ENCODE measurements at regions not wholly inside any gene's neighbourhood (a gene's known extent, or its start where the extent isn't known, plus 50 kb on each side); places are given as distances from the start of the nearest gene placed in this dataset.

GRCh38 chr17:17401271-17401781, 75.5 kb upstream of the MED9 start:
- TF ChIP-seq MIER1 (IDR thresholded peaks at IDR 0.05; ENCODE audit: low read depth), result no peak
- no peak for TF ChIP-seq POLR2AphosphoS5 (IDR thresholded peaks at IDR 0.05; ENCODE audit: control insufficient read depth, insufficient read depth, low read depth, low read length)
- TF ChIP-seq PTBP1 (IDR thresholded peaks at IDR 0.05; ENCODE audit: low read depth, low read length), result no peak
- no peak for TF ChIP-seq NR1H2 (CRISPR knock-in tag; IDR thresholded peaks at IDR 0.05)
- peak; percentile 55 to 58 (median 57) for TF ChIP-seq CTCF (IDR thresholded peaks at IDR 0.05 in 2 of 3, conservative IDR thresholded peaks at IDR 0.05 in 1 of 3; ENCODE audit: insufficient read depth in 2 of 3, low read depth in 1 of 3, low read length in 3 of 3)
- no peak for TF ChIP-seq ZBTB33 (CRISPR knock-in tag; IDR thresholded peaks at IDR 0.05)
- no peak for TF ChIP-seq ZFP36 (IDR thresholded peaks at IDR 0.05; ENCODE audit: low read depth, low read length, partially characterized antibody)
- no peak for TF ChIP-seq ARID3B (CRISPR knock-in tag; IDR thresholded peaks at IDR 0.05; ENCODE audit: borderline replicate concordance)
- no peak for TF ChIP-seq HNRNPL (IDR thresholded peaks at IDR 0.05; ENCODE audit: low read depth, low read length)
- peak; percentile 74 for TF ChIP-seq BHLHE40 (IDR thresholded peaks at IDR 0.05; ENCODE audit: low read length)
- no peak for TF ChIP-seq CBX5 (IDR thresholded peaks at IDR 0.05; ENCODE audit: borderline replicate concordance, low read depth)
- no peak for TF ChIP-seq ZNF263 (CRISPR knock-in tag; IDR thresholded peaks at IDR 0.05; ENCODE audit: borderline replicate concordance)
